ENCODE measurements at regions not wholly inside any gene's neighbourhood (a gene's known extent, or its start where the extent isn't known, plus 50 kb on each side); places are given as distances from the start of the nearest gene placed in this dataset.

DNA sequence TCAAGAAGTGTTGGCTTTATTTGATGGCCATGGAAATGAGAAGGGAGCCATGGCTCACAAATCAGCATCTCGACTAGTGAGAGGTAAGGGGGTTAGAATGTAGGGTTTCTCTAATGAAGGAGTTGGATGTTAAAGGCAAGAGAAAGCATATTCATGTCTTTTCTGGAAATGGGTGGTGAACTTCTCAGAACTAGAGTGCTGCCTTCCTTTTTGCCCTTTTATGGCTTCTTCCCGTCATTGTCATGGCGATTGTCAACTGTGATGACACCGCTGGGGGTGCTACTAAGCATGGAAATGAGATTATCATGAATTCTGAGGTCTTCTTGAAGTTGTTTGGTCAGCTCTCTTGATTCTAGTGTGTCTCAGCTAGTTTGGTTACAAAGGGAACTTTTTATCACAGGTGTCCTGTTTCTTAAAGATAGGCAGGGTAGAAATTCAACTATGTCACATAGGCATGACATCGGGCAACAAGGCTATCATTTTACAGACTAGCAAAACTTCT is 180.4 kb downstream of the LIG4 start:
- no peak overlapping the region for H3K4me3 ChIP-seq (replicated peaks in 1 of 3)
- no peak for DNase-seq
- no peaks in the 10 kb centered on the region for H3K27me3 ChIP-seq
- 86 to 97% methylated on average over 5 of the region's 5 CpGs for whole genome bisulfite sequencing, 2 donors
- no peaks in the 10 kb centered on the region for H3K9me3 ChIP-seq
- intact Hi-C loops (cut with DNase I) = no loop called here
- no peaks in the 10 kb centered on the region for H3K4me1 ChIP-seq
- TF ChIP-seq POLR2A (IDR thresholded peaks at IDR 0.05) = no peak
- TF ChIP-seq, protein P1, sequence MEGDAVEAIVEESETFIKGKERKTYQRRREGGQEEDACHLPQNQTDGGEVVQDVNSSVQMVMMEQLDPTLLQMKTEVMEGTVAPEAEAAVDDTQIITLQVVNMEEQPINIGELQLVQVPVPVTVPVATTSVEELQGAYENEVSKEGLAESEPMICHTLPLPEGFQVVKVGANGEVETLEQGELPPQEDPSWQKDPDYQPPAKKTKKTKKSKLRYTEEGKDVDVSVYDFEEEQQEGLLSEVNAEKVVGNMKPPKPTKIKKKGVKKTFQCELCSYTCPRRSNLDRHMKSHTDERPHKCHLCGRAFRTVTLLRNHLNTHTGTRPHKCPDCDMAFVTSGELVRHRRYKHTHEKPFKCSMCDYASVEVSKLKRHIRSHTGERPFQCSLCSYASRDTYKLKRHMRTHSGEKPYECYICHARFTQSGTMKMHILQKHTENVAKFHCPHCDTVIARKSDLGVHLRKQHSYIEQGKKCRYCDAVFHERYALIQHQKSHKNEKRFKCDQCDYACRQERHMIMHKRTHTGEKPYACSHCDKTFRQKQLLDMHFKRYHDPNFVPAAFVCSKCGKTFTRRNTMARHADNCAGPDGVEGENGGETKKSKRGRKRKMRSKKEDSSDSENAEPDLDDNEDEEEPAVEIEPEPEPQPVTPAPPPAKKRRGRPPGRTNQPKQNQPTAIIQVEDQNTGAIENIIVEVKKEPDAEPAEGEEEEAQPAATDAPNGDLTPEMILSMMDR (IDR thresholded peaks at IDR 0.05) = no peak
- no peaks in the 10 kb centered on the region for H3K36me3 ChIP-seq
- no peak overlapping the region for H3K27ac ChIP-seq

DNA sequence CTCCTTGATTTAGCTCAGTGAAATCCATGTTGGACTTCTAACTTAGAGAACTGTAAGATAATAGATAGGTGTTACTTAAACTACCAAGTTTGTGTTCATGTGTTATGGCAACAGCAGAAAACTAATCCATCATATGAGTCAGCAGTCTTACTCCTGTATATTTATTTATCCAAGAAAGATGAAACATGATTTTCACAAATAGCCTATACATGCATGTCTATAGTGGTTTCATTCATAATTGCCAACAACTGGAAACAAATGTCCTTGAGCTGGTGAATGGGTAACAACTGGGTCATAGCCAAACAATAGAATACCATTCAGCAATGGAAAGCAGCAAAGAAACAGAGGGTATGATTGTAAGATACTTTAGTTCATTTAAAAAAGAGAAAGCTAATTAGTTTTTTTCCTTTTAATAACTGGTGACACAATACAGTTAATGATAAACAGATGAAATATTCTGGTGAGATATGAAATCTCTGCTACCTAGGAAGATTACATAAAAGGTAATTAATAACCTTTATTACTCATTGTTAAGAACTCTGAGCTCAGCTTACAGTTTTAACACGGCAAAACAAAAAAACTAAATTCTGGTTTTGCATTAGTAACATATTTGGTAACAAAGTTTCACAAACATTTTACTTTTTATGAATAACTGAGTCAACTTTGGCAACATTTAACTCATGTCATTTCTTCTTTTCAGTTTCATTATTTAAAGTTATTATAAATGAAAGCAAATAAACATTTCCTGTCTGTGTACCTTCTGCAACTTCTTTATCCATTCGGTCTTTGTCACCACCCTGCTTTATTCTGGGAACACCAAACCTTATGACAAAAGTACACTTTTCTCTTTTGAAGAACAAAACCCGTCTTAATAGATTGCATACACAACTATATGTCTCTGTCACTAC is 181.3 kb downstream of the LIG4 start:
- no peaks in the 10 kb centered on the region for H3K9me3 ChIP-seq
- no peak overlapping the region for H3K27ac ChIP-seq
- DNase-seq = no peak
- no peaks in the 10 kb centered on the region for H3K36me3 ChIP-seq
- H3K4me1 ChIP-seq = no peaks in the 10 kb centered on the region
- H3K4me3 ChIP-seq (replicated peaks in 1 of 3) = no peak overlapping the region
- no peaks in the 10 kb centered on the region for H3K27me3 ChIP-seq
- TF ChIP-seq, protein P1 (IDR thresholded peaks at IDR 0.05) = no peak
- TF ChIP-seq POLR2A (IDR thresholded peaks at IDR 0.05) = no peak
- 79 to 86% methylated on average over 3 of the region's 3 CpGs for WGBS, 2 donors
- intact Hi-C loops (cut with DNase I) = no loop called here

DNA sequence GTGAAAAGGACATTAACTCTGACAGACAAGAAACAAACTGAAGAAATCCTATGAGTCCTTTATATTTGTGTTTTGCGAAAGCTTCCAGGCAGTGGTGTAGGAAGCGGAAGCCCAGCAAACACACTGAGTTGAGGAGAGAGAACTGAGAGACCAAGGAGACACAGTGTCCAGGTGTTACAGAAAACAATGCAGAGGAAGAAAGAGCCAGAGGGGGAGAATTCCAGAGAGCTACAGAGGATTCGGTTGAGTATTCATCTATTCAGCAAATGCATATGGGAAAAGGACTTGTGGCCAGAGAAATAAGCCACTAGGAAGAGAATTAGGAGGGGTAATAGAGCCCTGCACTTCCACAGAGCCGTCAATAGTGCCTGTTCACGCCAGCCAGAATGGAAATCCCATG is 183.5 kb downstream of the LIG4 start:
- 62 to 72% methylated on average over 5 of the region's 5 CpGs for WGBS, 2 donors
- no peak for DNase-seq
- intact Hi-C loops (cut with DNase I) = no loop called here
- TF ChIP-seq, protein P1 (IDR thresholded peaks at IDR 0.05) = no peak
- TF ChIP-seq POLR2A (IDR thresholded peaks at IDR 0.05) = no peak
- Histone ChIP-seq H3K27me3 (no peaks in the 10 kb centered on the region), H3K4me3 (replicated peaks in 1 of 3) (no peak overlapping the region), H3K9me3 (no peaks in the 10 kb centered on the region), H3K4me1 (no peaks in the 10 kb centered on the region), H3K36me3 (no peaks in the 10 kb centered on the region), H3K27ac (no peak overlapping the region)

DNA sequence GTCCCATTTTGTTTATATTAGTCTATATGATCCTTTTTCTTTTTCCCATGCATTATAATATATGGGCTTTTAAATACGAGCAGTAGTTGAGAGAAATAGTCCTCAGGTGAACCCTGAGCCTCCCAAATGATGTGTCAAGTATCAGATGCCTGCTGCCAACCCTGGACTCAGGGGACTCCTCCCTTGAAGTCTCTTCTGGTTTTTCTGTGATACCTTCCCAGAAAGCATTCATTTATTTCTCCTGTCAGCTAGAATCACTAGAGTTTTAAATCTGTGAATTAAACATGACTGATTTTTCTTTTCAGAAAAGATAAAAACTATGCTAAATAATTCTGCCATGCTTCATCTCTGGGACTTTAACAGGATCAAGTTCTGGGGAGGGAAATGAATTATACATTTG is 184.6 kb downstream of the LIG4 start:
- H3K36me3 ChIP-seq = no peaks in the 10 kb centered on the region
- TF ChIP-seq POLR2A (IDR thresholded peaks at IDR 0.05) = no peak
- TF ChIP-seq, protein P1 (IDR thresholded peaks at IDR 0.05) = no peak
- no peaks in the 10 kb centered on the region for H3K4me1 ChIP-seq
- intact Hi-C loops (cut with DNase I) = no loop called here
- no peak for DNase-seq
- no peak overlapping the region for H3K27ac ChIP-seq
- H3K27me3 ChIP-seq = no peaks in the 10 kb centered on the region
- no peak overlapping the region for H3K4me3 ChIP-seq (replicated peaks in 1 of 3)
- WGBS, 2 donors = 32 to 43% methylated on average over 1 of the region's 1 CpG
- no peaks in the 10 kb centered on the region for H3K9me3 ChIP-seq

DNA sequence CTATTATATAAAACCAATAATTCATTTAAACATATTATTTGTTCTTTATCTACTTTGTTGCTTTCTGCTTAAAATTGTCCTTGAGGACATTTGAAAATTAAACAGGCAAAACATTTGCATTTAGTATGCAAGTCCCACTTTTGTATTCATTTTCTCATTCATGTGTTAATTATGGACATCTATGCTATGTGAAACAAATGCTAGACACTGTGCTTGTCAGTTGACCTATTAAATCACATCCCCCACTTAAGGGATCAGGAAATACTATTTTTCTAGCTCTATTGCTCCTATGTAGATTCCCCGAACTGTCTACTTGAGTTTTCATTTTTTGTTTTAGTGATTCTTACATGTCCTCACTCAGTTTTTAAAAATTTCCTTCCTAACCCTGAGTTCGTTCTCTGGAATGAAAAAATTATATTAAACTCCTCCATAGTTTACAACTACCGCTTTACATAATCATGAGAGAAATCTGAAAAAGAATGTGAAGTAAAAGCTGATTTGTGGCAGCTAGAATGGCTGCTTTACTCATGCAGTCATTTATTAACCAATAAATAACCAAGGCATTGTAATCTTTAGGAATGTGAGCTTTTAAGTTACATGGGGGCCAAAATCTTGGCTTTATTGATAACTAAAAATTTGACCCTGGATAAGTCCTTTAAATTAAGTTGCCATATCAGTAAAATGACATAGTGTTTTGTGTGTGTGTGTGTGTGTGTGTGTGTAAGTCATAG is 188.5 kb downstream of the LIG4 start:
- intact Hi-C loops (cut with DNase I) = no loop called here
- H3K27me3 ChIP-seq = no peaks in the 10 kb centered on the region
- H3K36me3 ChIP-seq = no peaks in the 10 kb centered on the region
- no peaks in the 10 kb centered on the region for H3K4me1 ChIP-seq
- 74 to 77% methylated on average over 3 of the region's 3 CpGs for WGBS, 2 donors
- H3K4me3 ChIP-seq (replicated peaks in 1 of 3) = no peak overlapping the region
- TF ChIP-seq POLR2A (IDR thresholded peaks at IDR 0.05) = no peak
- TF ChIP-seq, protein P1 (IDR thresholded peaks at IDR 0.05) = no peak
- no peak overlapping the region for H3K27ac ChIP-seq
- H3K9me3 ChIP-seq = no peaks in the 10 kb centered on the region
- no peak for DNase-seq

Data from thyroid gland (tissue), 4 donors.